ENCODE measurements at regions not wholly inside any gene's neighbourhood (a gene's known extent, or its start where the extent isn't known, plus 50 kb on each side); places are given as distances from the start of the nearest gene placed in this dataset.

DNA sequence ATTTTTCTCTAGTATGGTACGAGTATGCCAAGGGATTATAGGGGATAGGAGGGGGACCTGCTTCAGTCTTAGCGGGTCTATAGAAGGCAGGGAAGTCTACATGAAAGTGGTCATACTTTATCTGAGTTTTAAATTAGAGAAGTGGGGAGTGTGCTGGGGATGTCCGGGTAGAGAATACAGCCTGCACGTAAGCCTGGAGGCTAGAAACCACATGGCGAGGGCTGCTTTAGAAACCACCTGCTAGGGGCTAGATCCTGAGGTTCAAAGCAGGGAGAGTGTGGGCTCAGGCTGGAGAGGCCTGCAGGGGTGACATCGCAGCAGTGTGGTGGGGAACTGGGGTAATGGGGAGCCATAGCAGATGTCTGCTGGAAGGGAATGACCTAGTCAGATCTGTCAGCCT lies 85.2 kb downstream of the VEGFA start:
- DNase-seq (ENCODE audit: low read depth), result no peak
- TF ChIP-seq, protein P1, sequence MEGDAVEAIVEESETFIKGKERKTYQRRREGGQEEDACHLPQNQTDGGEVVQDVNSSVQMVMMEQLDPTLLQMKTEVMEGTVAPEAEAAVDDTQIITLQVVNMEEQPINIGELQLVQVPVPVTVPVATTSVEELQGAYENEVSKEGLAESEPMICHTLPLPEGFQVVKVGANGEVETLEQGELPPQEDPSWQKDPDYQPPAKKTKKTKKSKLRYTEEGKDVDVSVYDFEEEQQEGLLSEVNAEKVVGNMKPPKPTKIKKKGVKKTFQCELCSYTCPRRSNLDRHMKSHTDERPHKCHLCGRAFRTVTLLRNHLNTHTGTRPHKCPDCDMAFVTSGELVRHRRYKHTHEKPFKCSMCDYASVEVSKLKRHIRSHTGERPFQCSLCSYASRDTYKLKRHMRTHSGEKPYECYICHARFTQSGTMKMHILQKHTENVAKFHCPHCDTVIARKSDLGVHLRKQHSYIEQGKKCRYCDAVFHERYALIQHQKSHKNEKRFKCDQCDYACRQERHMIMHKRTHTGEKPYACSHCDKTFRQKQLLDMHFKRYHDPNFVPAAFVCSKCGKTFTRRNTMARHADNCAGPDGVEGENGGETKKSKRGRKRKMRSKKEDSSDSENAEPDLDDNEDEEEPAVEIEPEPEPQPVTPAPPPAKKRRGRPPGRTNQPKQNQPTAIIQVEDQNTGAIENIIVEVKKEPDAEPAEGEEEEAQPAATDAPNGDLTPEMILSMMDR (IDR thresholded peaks at IDR 0.05; ENCODE audit: control insufficient read depth, insufficient read depth, low read depth, low read length, missing control alignments), result no peak
- no peak overlapping the region for H3K4me3 ChIP-seq (ENCODE audit: control insufficient read depth, low read depth, low read length)

- no peak overlapping the region for H3K4me3 ChIP-seq (ENCODE audit: control insufficient read depth, low read depth, low read length)
- no peak for DNase-seq (ENCODE audit: low read depth)
- TF ChIP-seq, protein P1 (IDR thresholded peaks at IDR 0.05; ENCODE audit: control insufficient read depth, insufficient read depth, low read depth, low read length, missing control alignments), result no peak
These were observed 83.1 kb downstream of the VEGFA start for GRCh38 chr6:43853066-43853650.

- DNase-seq (ENCODE audit: low read depth), result no peak
- TF ChIP-seq, protein P1 (IDR thresholded peaks at IDR 0.05; ENCODE audit: control insufficient read depth, insufficient read depth, low read depth, low read length, missing control alignments), result no peak
- H3K4me3 ChIP-seq (ENCODE audit: control insufficient read depth, low read depth, low read length), result no peak overlapping the region
These were observed 82.4 kb downstream of the VEGFA start for GRCh38 chr6:43852350-43852864.

DNA sequence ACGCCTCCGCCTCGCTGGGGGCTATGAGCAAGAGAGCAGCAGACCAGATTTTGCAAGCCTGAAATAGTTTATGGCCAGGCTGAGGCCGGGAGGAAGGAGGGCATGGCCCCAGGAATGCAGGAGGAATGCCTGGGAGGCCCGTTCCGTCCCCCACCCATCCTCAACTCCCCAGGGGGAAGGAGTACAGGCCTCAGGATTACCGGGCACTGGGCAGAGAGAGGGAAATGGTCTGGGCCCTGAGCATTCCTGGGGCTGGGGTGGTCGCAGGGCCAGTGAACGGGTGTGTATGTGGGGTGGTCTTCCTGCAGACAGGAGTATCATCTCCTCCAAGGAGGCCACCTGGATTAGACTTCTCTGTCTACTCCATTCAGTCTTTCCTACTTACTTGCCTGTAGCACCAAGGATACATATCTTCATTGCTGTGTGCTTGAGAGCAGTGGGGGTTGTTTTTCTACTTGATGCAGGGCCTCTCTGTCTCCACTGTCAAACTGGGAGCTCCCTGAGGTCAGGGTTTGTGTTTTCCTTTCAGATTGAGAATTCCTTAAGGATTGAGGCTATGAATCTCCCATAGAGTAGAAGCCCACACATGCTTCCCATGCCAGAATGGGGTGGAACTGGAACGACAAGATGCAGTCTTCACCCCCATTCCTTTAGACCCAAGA lies 81.3 kb downstream of the VEGFA start:
- TF ChIP-seq, protein P1 (IDR thresholded peaks at IDR 0.05; ENCODE audit: control insufficient read depth, insufficient read depth, low read depth, low read length, missing control alignments), result no peak
- no peak overlapping the region for H3K4me3 ChIP-seq (ENCODE audit: control insufficient read depth, low read depth, low read length)
- DNase-seq (ENCODE audit: low read depth), result peak; percentile 64

DNA sequence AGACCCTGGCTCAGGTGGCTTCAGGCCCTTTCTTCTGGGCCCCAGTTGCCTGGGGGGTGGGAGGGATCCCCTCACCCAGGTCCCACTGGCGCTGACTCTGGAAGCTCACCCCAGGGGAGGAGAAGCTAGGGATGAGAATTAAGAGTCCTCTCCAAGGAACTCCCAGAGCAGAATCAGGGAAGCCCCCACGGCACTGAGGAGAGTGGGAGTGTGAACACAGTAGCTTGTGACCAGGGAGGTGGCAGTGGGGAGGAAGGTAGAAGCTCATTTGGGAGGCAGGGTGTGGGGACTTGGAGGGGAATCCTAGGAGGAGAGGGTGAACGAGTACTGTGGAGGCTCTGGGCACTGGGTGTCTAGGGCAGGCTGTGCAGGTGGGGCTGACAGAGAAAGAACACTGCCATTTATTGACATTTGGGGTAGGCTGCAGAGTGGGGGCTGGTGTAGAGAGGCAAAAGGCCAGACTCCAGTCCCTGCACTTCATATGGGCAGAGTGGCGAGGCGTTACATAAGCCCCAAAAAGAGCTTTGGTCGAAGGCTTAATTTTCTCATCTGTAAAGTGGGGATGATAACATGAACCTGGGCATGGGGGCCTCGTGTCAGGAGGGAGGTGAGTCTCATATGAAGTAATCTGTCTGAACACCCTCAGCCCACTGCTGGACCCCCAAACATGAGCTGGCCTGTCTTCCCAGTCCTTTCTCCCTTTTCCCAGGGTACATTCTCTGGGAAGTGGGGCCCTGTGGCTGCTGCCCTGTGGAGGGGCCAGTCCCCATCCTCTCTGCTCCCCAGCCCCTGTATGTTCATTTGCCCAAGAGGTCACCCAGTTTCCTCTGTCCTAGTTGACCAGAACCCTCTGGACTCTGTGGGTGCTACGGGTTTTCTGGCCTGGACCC lies 80.5 kb downstream of the VEGFA start:
- TF ChIP-seq, protein P1 (IDR thresholded peaks at IDR 0.05; ENCODE audit: control insufficient read depth, insufficient read depth, low read depth, low read length, missing control alignments), result no peak
- no peak overlapping the region for H3K4me3 ChIP-seq (ENCODE audit: control insufficient read depth, low read depth, low read length)
- DNase-seq (ENCODE audit: low read depth), result no peak

DNA sequence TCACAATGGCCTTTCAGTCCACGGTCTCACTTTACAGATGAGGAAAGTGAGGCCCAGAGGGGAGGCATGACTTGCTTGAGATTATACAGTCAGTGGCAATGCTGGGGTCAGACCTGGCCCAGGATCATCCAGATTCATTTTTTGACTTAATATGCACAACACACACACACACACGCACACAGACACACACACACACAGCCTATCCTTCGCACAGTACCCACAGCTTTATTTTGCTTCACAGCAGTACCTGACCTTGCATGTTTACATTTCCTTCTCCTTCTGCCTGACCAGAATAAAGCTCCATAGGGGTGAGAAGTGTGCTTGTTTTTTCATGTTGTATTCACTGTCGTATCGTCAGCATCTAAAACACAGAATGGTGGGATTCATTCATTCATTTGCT lies 79.8 kb downstream of the VEGFA start:
- TF ChIP-seq, protein P1 (IDR thresholded peaks at IDR 0.05; ENCODE audit: control insufficient read depth, insufficient read depth, low read depth, low read length, missing control alignments), result no peak
- no peak for DNase-seq (ENCODE audit: low read depth)
- no peak overlapping the region for H3K4me3 ChIP-seq (ENCODE audit: control insufficient read depth, low read depth, low read length)
